Uterus (tissue), 3 donors: ENCODE measurements at regions not wholly inside any gene's neighbourhood (a gene's known extent, or its start where the extent isn't known, plus 50 kb on each side); places are given as distances from the start of the nearest gene placed in this dataset.

Source experiments
- DNase-seq, 2 donors: peaks; one replicate each; pipeline ENCODE4 v3.0.0-alpha.2; 2019 to 2020
- H3K27ac ChIP-seq, 2 donors: fragments of 200-600 bp; sonication (generic); 1 replicate in 1 of 2; 2 replicates in 1 of 2; pipeline ENCODE4 v1.5.1; 2016 to 2018
- H3K27me3 ChIP-seq, 2 donors: fragments of 200-600 bp; sonication (generic); one replicate each; pipeline ENCODE4 v1.5.1; 2018 to 2019; ENCODE audit warnings: control low read depth in 1 of 2
- H3K36me3 ChIP-seq, 2 donors: fragments of 200-600 bp; sonication (generic); one replicate each; pipeline ENCODE4 v1.5.1; 2019; ENCODE audit warnings: control low read depth in 1 of 2
- H3K4me1 ChIP-seq, 2 donors: fragments of 200-600 bp; sonication (generic); one replicate each; pipeline ENCODE4 v1.5.1; 2018 to 2019; ENCODE audit warnings: control low read depth in 1 of 2
- H3K4me3 ChIP-seq, 2 donors: fragments of 200-600 bp; sonication (generic); 1 replicate in 1 of 2; 2 replicates in 1 of 2; pipeline ENCODE4 v1.5.1; 2018 to 2019; ENCODE audit warnings: mild to moderate bottlenecking in 1 of 2
- H3K9me3 ChIP-seq, 2 donors: fragments of 200-600 bp; sonication (generic); one replicate each; pipeline ENCODE4 v1.5.1; 2019; ENCODE audit warnings: control low read depth in 1 of 2
- CTCF ChIP-seq, 4 experiments: fragments of 200-600 bp in 2 of 4; fragments of 450-650 bp in 2 of 4; sonication (generic) in 2 of 4; IDR thresholded peaks; one replicate each; pipeline ENCODE4 v1.5.1; 2016 to 2019; ENCODE audit warnings: antibody characterized with exemption in 4 of 4, mild to moderate bottlenecking in 2 of 4, moderate library complexity in 1 of 4
- POLR2A ChIP-seq, 2 donors: fragments of 450-650 bp; IDR thresholded peaks; one replicate each; pipeline ENCODE4 v1.6.1; 2016; ENCODE audit warnings: antibody characterized with exemption in 2 of 2, mild to moderate bottlenecking in 1 of 2, moderate library complexity in 1 of 2
- intact Hi-C: fragments of 100-400 bp; cut with DNase I; formaldehyde crosslinking; loops from one replicate; pipeline ENCODE4 v1.15.1; 2023; ENCODE audit warnings: low total_unique reads
- donor health status: DM: yes; HTN: yes; CAD: no.

DNA sequence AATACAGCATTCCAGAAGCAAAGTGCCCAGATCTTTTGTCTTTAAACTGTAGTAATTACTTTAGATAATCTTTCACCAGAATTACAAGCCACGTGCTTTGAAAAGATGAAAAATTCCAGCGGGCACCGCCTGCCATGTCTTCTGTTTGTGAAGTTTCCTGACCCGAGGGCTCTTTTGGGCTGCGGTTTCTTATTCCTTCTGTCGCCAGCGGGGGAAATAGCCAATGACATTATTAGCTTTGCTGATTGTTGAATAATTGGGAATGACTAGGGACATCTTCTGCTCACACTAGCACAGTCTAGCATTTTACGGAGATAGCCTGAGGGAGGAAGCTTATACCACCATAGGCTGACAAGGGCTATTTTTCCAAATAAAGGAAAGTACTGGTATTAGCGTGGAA, 124.7 kb downstream of the SAMD5 start:
- Histone ChIP-seq H3K9me3 (no peaks in the 10 kb centered on the region), H3K4me3 (no peak overlapping the region), H3K27ac (no peak overlapping the region), H3K4me1 (no peaks in the 10 kb centered on the region), H3K36me3 (no peaks in the 10 kb centered on the region), H3K27me3 (no peaks in the 10 kb centered on the region)
- DNase-seq, result no peak
- intact Hi-C loops, result no loop called here
- TF ChIP-seq POLR2A (IDR thresholded peaks at IDR 0.05) (no peak), CTCF (IDR thresholded peaks at IDR 0.05) (no peak)

DNA sequence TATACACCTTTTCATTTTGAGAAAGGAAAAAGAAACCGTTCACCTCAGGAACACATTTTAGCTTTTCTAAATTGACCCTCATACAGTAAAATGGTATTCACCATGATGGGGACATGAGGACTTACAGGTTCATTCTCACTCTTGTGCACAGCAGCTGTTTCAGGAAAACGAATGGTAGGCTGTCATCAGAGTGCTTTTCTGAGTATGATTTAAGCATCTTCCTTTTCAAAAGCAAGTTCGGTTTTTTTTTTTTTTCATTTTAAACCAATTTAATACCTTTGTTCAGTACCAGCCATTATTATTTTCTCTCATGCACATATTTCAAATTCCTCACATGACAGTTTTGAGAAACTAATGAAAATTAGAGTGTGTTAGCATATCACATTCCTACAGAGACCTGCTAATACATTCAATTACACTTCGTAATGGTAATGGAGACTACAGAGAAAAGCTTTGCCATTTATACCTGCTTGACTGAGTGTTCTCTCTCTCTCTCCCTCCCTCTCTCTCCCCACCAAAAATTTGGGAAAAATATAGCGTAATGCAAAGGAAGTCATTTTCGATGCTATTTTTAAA, 129.2 kb downstream of the SAMD5 start:
- H3K4me1 ChIP-seq, result no peaks in the 10 kb centered on the region
- no peaks in the 10 kb centered on the region for H3K9me3 ChIP-seq
- DNase-seq, result no peak
- no peaks in the 10 kb centered on the region for H3K27me3 ChIP-seq
- intact Hi-C loops, result no loop called here
- H3K27ac ChIP-seq, result no peak overlapping the region
- no peak overlapping the region for H3K4me3 ChIP-seq
- TF ChIP-seq POLR2A (IDR thresholded peaks at IDR 0.05) (no peak), CTCF (IDR thresholded peaks at IDR 0.05) (no peak)
- no peaks in the 10 kb centered on the region for H3K36me3 ChIP-seq

GRCh38 chr6:147639279-147639678, 130.8 kb downstream of the SAMD5 start:
- no peaks in the 10 kb centered on the region for H3K9me3 ChIP-seq
- DNase-seq, result no peak
- no peak overlapping the region for H3K27ac ChIP-seq
- intact Hi-C loops, result no loop called here
- H3K36me3 ChIP-seq, result no peaks in the 10 kb centered on the region
- no peaks in the 10 kb centered on the region for H3K27me3 ChIP-seq
- no peaks in the 10 kb centered on the region for H3K4me1 ChIP-seq
- H3K4me3 ChIP-seq, result no peak overlapping the region
- no peak for TF ChIP-seq CTCF (IDR thresholded peaks at IDR 0.05)
- no peak for TF ChIP-seq POLR2A (IDR thresholded peaks at IDR 0.05)

- H3K27me3 ChIP-seq, result no peaks in the 10 kb centered on the region
- no peak for TF ChIP-seq CTCF (IDR thresholded peaks at IDR 0.05)
- TF ChIP-seq POLR2A (IDR thresholded peaks at IDR 0.05), result no peak
- no peak for DNase-seq
- H3K4me3 ChIP-seq, result no peak overlapping the region
- no peaks in the 10 kb centered on the region for H3K4me1 ChIP-seq
- H3K9me3 ChIP-seq, result no peaks in the 10 kb centered on the region
- H3K36me3 ChIP-seq, result no peaks in the 10 kb centered on the region
- intact Hi-C loops, result loop anchor here (10.0 kb wide), 1 partner anchor 54 kb away; no protein-coding TSS in a partner anchor
- no peak overlapping the region for H3K27ac ChIP-seq
Observed at GRCh38 chr6:147640606-147641005, 132.1 kb downstream of the SAMD5 start.

- intact Hi-C loops, result loop anchor here (10.0 kb wide), 1 partner anchor 53 kb away; no protein-coding TSS in a partner anchor
- H3K4me3 ChIP-seq, result no peak overlapping the region
- no peaks in the 10 kb centered on the region for H3K4me1 ChIP-seq
- no peaks in the 10 kb centered on the region for H3K36me3 ChIP-seq
- H3K27me3 ChIP-seq, result no peaks in the 10 kb centered on the region
- DNase-seq, result no peak
- H3K27ac ChIP-seq, result no peak overlapping the region
- no peaks in the 10 kb centered on the region for H3K9me3 ChIP-seq
- TF ChIP-seq POLR2A (IDR thresholded peaks at IDR 0.05), result no peak
- TF ChIP-seq CTCF (IDR thresholded peaks at IDR 0.05), result no peak
Observed at GRCh38 chr6:147641511-147641910, 133.0 kb downstream of the SAMD5 start.
